Activated B cell treated with CpG ODN at 0.5 μM for 24 hours (primary cell): ENCODE measurements at regions not wholly inside any gene's neighbourhood (a gene's known extent, or its start where the extent isn't known, plus 50 kb on each side); places are given as distances from the start of the nearest gene placed in this dataset.

ENCODE experiments used
- ATAC-seq: fragments of 200-7000 bp; cut with Tn5 transposase; one replicate; pipeline ENCODE4 v1.10.0; 2021; ENCODE audit warnings: low read depth, mild to moderate bottlenecking, moderate library complexity
- CTCF ChIA-PET: fragments of 350-600 bp; sonication (Branson Sonifier 250); formaldehyde crosslinking; loops from one replicate; lab custom pipeline; 2021; ENCODE audit warnings: antibody characterized with exemption; lab: Charles Lee
- POLR2A ChIA-PET: fragments of 350-600 bp; sonication (Branson Sonifier 250); formaldehyde crosslinking; loops from one replicate; lab custom pipeline; 2021; ENCODE audit warnings: antibody characterized with exemption; lab: Charles Lee
- DNase-seq: peaks from one replicate; pipeline ENCODE4 v3.0.0; 2022
- H3K27ac Mint-ChIP-seq: one replicate; pipeline ENCODE4 v1.8.0; 2020; ENCODE audit warnings: mixed read lengths
- H3K27me3 Mint-ChIP-seq: one replicate; pipeline ENCODE4 v1.8.0; 2021; ENCODE audit warnings: mixed read lengths
- H3K36me3 Mint-ChIP-seq: one replicate; pipeline ENCODE4 v1.8.0; 2021; ENCODE audit warnings: low read depth, mixed read lengths
- H3K4me1 Mint-ChIP-seq: one replicate; pipeline ENCODE4 v1.8.0; 2021; ENCODE audit warnings: mixed read lengths
- H3K4me3 Mint-ChIP-seq: one replicate; pipeline ENCODE4 v1.8.0; 2020; ENCODE audit warnings: mild to moderate bottlenecking, mixed read lengths
- H3K9me3 Mint-ChIP-seq: one replicate; pipeline ENCODE4 v1.8.0; 2020; ENCODE audit warnings: mixed read lengths
- CTCF ChIP-seq: fragments of 200-600 bp; IDR thresholded peaks from one replicate; pipeline ENCODE4 v1.8.0; 2022; ENCODE audit warnings: antibody characterized with exemption, mild to moderate bottlenecking
- intact Hi-C: fragments of 100-400 bp; cut with micrococcal nuclease; formaldehyde crosslinking; loops from one replicate; pipeline ENCODE4 v1.15.1; 2024

GRCh38 chr15:39363761-39364586, 216.9 kb upstream of the THBS1 start:
- Mint-ChIP-seq H3K9me3 (peaks cover 4% of the 10 kb centered on the region), H3K36me3 (no peaks in the 10 kb centered on the region), H3K27me3 (no peaks in the 10 kb centered on the region), H3K4me1 (no peaks in the 10 kb centered on the region), H3K4me3 (no peak overlapping the region), H3K27ac (no peak overlapping the region)
- ChIA-PET POLR2A (no interaction called here), CTCF (no interaction called here)
- intact Hi-C loops: no loop called here
- DNase-seq (no peak), ATAC-seq (no peak)
- TF ChIP-seq CTCF: no peak

GRCh38 chr15:39364721-39365120, 216.2 kb upstream of the THBS1 start:
- no peaks in the 10 kb centered on the region for H3K27me3 Mint-ChIP-seq
- DNase-seq (no peak), ATAC-seq (no peak)
- H3K4me3 Mint-ChIP-seq: no peak overlapping the region
- ChIA-PET POLR2A (no interaction called here), CTCF (no interaction called here)
- no peaks in the 10 kb centered on the region for H3K4me1 Mint-ChIP-seq
- intact Hi-C loops: no loop called here
- H3K27ac Mint-ChIP-seq: no peak overlapping the region
- TF ChIP-seq CTCF: no peak
- H3K9me3 Mint-ChIP-seq: peaks cover 4% of the 10 kb centered on the region
- no peaks in the 10 kb centered on the region for H3K36me3 Mint-ChIP-seq

- POLR2A ChIA-PET: no interaction called here
- TF ChIP-seq CTCF: no peak
- Mint-ChIP-seq H3K9me3 (peaks cover 5% of the 10 kb centered on the region), H3K4me3 (no peak overlapping the region), H3K4me1 (no peaks in the 10 kb centered on the region), H3K36me3 (no peaks in the 10 kb centered on the region), H3K27ac (no peak overlapping the region), H3K27me3 (no peaks in the 10 kb centered on the region)
- CTCF ChIA-PET: no interaction called here
- DNase-seq: no peak
- ATAC-seq: no peak
- intact Hi-C loops: no loop called here
These were observed 215.7 kb upstream of the THBS1 start for GRCh38 chr15:39365161-39365560.

- Mint-ChIP-seq H3K36me3 (no peaks in the 10 kb centered on the region), H3K4me3 (no peak overlapping the region), H3K27me3 (no peaks in the 10 kb centered on the region), H3K9me3 (peaks cover 8% of the 10 kb centered on the region), H3K27ac (no peak overlapping the region), H3K4me1 (no peaks in the 10 kb centered on the region)
- ATAC-seq (no peak), DNase-seq (no peak)
- POLR2A ChIA-PET: no interaction called here
- CTCF ChIA-PET: no interaction called here
- no peak for TF ChIP-seq CTCF
- intact Hi-C loops: no loop called here
These were observed 215.0 kb upstream of the THBS1 start for GRCh38 chr15:39365873-39366272.

- ChIA-PET CTCF (no interaction called here), POLR2A (no interaction called here)
- Mint-ChIP-seq H3K36me3 (no peaks in the 10 kb centered on the region), H3K9me3 (peaks cover 18% of the 10 kb centered on the region), H3K4me3 (no peak overlapping the region), H3K27me3 (no peaks in the 10 kb centered on the region), H3K27ac (no peak overlapping the region), H3K4me1 (no peaks in the 10 kb centered on the region)
- intact Hi-C loops: no loop called here
- ATAC-seq (no peak), DNase-seq (no peak)
- no peak for TF ChIP-seq CTCF
These were observed 213.3 kb upstream of the THBS1 start for GRCh38 chr15:39367596-39367995.
